ENCODE measurements at regions not wholly inside any gene's neighbourhood (a gene's known extent, or its start where the extent isn't known, plus 50 kb on each side); places are given as distances from the start of the nearest gene placed in this dataset.
A peak's percentile ranks its signal among the peaks of the same experiment; 100 is the strongest.

- DNase-seq (ENCODE audit: low read depth), result peak; percentile 70
These were observed 189.7 kb upstream of the JAG1 start for GRCh38 chr20:10863337-10864060.

GRCh38 chr20:10864076-10864672 lies 190.4 kb upstream of the JAG1 start:
- DNase-seq (ENCODE audit: low read depth), result no peak

- DNase-seq (ENCODE audit: low read depth), result no peak
These were observed 194.5 kb upstream of the JAG1 start for GRCh38 chr20:10868299-10868698.

- DNase-seq (ENCODE audit: low read depth), result no peak
These were observed 199.2 kb upstream of the JAG1 start for GRCh38 chr20:10873026-10873425.

- no peak for DNase-seq (ENCODE audit: low read depth)
These were observed 201.9 kb upstream of the JAG1 start for GRCh38 chr20:10875653-10876052.

- DNase-seq (ENCODE audit: low read depth), result no peak
These were observed 202.8 kb upstream of the JAG1 start for GRCh38 chr20:10876558-10876957.

GRCh38 chr20:10877342-10877741 lies 203.5 kb upstream of the JAG1 start:
- no peak for DNase-seq (ENCODE audit: low read depth)

GRCh38 chr20:10883166-10883565 lies 209.4 kb upstream of the JAG1 start:
- DNase-seq (ENCODE audit: low read depth), result no peak

GRCh38 chr20:10893321-10893720 lies 219.5 kb upstream of the JAG1 start:
- DNase-seq (ENCODE audit: low read depth), result no peak

- no peak for DNase-seq (ENCODE audit: low read depth)
These were observed 223.5 kb upstream of the JAG1 start for GRCh38 chr20:10897336-10897735.

- no peak for DNase-seq (ENCODE audit: low read depth)
These were observed 224.8 kb upstream of the JAG1 start for GRCh38 chr20:10898552-10898951.

GRCh38 chr20:10902174-10902573 lies 228.4 kb upstream of the JAG1 start:
- DNase-seq (ENCODE audit: low read depth), result no peak

GRCh38 chr20:10902576-10903282 lies 228.9 kb upstream of the JAG1 start:
- no peak for DNase-seq (ENCODE audit: low read depth)

- DNase-seq (ENCODE audit: low read depth), result no peak
These were observed 233.0 kb upstream of the JAG1 start for GRCh38 chr20:10906834-10907233.

GRCh38 chr20:10909803-10910202 lies 236.0 kb upstream of the JAG1 start:
- DNase-seq (ENCODE audit: low read depth), result no peak

- DNase-seq (ENCODE audit: low read depth), result no peak
These were observed 236.9 kb upstream of the JAG1 start for GRCh38 chr20:10910535-10911178.

- DNase-seq (ENCODE audit: low read depth), result no peak
These were observed 237.5 kb upstream of the JAG1 start for GRCh38 chr20:10911298-10911697.

GRCh38 chr20:10915815-10916214 lies 242.0 kb upstream of the JAG1 start:
- DNase-seq (ENCODE audit: low read depth), result no peak

GRCh38 chr20:10916312-10916711 lies 242.5 kb upstream of the JAG1 start:
- no peak for DNase-seq (ENCODE audit: low read depth)

- DNase-seq (ENCODE audit: low read depth), result no peak
These were observed 244.0 kb upstream of the JAG1 start for GRCh38 chr20:10917826-10918225.

- peak; percentile 81 for DNase-seq (ENCODE audit: low read depth)
These were observed 245.8 kb upstream of the JAG1 start for GRCh38 chr20:10919396-10920140.

GRCh38 chr20:10920396-10920795 lies 246.6 kb upstream of the JAG1 start:
- no peak for DNase-seq (ENCODE audit: low read depth)

All from HS-5 (cell line).